Cardiac fibroblast (primary cell): ENCODE measurements at regions not wholly inside any gene's neighbourhood (a gene's known extent, or its start where the extent isn't known, plus 50 kb on each side); places are given as distances from the start of the nearest gene placed in this dataset.

ENCODE experiments used
- DNase-seq, 2 donors: peaks; one replicate each; pipeline versions ENCODE4 v3.0.0 to v3.0.0-alpha.2; 2010; ENCODE audit warnings: low read depth in 2 of 2
- H3K4me3 ChIP-seq, 2 donors: replicated peaks in 1 of 2; 1 replicate in 1 of 2; 2 replicates in 1 of 2; pipeline ENCODE4 v1.5.1; 2011; ENCODE audit warnings: low read depth in 2 of 2, low read length in 2 of 2, mild to moderate bottlenecking in 2 of 2, moderate library complexity in 1 of 2
- TF ChIP-seq, protein P1 (sequence below): IDR thresholded peaks from one replicate; pipeline ENCODE4 v1.5.1; 2011; ENCODE audit warnings: low read depth, mild to moderate bottlenecking, low read length, inconsistent platforms

DNA sequence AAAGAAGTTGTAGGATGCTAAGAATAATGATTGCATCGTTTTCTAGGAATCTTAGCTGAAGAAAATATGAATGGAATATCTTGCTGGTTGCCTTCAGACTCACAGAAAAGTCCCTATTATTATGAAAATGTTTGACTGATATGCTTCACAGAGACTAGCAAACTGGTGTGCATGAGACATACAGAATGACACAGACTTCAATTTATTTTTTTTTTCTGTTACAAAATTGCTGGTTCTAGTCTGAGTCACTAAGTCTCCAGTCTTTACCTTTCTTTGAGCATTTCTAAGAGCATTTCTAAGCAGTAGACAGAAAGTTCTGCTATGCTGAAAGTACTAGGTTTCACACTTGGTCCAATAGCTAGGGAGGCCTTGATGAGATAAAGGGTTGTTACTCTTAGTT is 377.6 kb upstream of the ATP2B1 start:
- TF ChIP-seq, protein P1, sequence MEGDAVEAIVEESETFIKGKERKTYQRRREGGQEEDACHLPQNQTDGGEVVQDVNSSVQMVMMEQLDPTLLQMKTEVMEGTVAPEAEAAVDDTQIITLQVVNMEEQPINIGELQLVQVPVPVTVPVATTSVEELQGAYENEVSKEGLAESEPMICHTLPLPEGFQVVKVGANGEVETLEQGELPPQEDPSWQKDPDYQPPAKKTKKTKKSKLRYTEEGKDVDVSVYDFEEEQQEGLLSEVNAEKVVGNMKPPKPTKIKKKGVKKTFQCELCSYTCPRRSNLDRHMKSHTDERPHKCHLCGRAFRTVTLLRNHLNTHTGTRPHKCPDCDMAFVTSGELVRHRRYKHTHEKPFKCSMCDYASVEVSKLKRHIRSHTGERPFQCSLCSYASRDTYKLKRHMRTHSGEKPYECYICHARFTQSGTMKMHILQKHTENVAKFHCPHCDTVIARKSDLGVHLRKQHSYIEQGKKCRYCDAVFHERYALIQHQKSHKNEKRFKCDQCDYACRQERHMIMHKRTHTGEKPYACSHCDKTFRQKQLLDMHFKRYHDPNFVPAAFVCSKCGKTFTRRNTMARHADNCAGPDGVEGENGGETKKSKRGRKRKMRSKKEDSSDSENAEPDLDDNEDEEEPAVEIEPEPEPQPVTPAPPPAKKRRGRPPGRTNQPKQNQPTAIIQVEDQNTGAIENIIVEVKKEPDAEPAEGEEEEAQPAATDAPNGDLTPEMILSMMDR = no peak
- DNase-seq = peak in 1 of 2 donors; percentile 57
- no peak overlapping the region for H3K4me3 ChIP-seq

DNA sequence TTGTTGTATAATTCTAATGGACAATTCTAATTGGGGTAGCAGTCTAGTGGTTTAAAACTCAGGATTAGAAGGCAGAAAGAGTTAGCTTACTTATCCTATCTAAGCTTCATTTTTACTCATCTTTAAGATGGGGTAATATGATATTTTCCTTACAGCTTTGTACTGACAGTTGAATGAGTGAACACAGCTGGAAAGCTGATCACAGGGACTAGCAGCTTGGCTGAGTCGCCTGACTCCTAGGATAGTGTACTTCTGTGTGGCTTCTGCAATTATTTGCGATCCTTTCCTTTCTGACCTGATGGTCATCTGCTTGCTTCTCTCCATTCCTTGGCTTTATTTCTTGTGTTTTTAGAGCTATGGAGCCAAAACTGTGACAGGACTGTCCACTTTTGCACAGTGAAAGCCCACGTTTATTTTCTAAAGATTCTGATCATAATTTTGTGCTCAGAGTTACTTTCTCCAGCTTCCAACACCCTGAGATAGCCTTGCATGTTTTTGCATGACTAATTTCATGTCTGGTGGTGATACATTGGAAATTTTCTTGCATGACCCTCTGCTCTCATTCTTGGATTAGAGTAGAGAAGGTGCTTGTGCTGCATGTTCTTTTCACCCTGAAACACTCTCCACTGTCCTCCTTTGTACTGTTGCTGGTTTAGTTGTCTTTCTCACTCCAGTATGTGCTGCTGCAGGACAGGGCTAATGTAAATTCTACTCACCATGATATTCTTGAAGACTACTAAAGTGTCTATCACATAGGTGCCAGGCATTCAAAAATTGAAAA is 377.0 kb upstream of the ATP2B1 start:
- DNase-seq = peak; percentile 13 to 49
- TF ChIP-seq, protein P1 = no peak
- H3K4me3 ChIP-seq = no peak overlapping the region

DNA sequence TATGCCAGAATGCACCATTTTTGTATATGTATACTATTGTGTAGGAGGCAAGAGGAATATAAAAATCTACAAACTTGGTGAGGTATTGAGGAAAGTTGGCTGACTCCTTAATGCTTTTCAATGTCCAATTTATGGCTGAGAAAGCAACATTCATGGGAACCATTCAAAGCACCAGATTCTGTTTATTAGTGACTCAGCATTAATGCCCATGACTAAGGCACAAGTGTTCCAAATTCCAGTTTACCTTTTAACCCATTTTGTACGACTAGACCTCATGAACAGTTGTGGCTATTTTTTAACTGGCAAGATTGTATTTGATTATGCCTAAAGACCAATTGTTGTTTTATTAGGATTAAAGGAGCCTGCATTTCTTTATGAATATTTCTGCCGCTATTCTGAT is 375.4 kb upstream of the ATP2B1 start:
- H3K4me3 ChIP-seq = no peak overlapping the region
- DNase-seq = peak in 1 of 2 donors; percentile 24
- TF ChIP-seq, protein P1 = no peak

DNA sequence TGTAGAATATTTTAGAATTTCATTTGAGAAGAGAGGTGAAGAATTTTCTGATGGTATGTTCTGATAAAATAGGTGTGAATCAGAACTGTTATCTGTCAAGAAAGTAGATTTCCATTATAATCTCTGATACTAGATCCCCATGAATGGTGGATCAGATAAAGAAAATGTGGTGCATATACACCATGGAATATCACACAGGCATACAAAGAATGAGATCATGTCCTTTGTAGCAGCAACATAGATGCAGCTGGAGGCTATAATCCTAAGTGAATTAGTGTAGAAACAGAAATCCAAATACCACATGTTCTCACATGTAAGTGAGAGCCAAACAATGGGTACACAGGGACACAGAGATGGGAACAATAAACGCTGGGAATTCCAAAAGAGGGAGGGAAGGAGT is 372.0 kb upstream of the ATP2B1 start:
- no peak for DNase-seq
- TF ChIP-seq, protein P1 = no peak
- H3K4me3 ChIP-seq = no peak overlapping the region

DNA sequence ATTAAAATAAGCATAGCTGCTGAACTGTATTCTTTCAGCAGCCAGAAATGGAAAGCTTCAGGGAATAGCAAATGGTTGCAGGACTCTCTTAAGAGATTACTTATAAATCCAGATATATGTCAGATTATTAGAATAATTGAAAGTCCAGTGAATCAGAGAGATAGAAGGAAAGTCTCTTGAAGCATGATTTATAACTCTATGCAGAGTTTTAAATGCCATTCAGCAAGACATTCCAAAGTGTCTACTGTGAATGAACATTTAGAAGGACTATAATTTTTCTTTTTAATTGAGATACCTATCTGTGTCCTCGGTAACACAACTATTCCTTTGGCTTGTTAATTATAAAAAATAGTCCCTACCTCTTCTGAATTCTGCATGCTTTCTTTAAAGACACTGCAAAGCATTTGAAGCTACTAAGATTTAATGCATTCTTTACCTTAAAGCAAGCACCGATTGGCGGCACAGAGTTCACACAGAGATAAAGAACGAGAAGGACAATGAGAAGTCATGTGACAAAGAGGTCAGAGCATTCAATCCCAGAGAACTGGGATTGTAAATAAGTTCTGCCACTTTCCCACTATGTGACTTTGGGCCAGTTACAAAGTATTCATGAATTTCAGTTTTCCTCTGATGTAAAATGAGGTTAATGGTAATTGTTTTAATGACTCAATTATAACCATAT is 371.0 kb upstream of the ATP2B1 start:
- no peak for DNase-seq
- TF ChIP-seq, protein P1 = no peak
- H3K4me3 ChIP-seq = no peak overlapping the region

DNA sequence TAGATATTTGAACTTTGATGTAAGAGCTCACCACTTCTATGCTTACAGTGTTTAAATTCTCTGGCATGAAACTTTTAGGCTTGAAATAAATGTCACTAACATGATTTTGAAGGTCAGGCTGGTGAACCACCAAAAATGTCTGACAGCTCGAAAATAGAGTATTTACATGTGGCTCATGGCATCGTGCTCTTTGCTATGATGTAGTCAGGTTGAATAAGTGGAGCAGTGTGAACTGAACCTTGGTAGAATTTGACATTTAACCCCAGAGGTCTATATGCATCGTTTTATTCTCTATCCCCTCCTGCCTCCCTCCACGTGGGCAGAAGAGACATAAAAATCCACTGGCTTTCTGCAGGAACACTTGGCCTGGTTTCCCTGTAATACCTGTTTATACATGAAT is 369.7 kb upstream of the ATP2B1 start:
- no peak overlapping the region for H3K4me3 ChIP-seq
- TF ChIP-seq, protein P1 = no peak
- no peak for DNase-seq
